ENCODE measurements at regions not wholly inside any gene's neighbourhood (a gene's known extent, or its start where the extent isn't known, plus 50 kb on each side); places are given as distances from the start of the nearest gene placed in this dataset.

DNA sequence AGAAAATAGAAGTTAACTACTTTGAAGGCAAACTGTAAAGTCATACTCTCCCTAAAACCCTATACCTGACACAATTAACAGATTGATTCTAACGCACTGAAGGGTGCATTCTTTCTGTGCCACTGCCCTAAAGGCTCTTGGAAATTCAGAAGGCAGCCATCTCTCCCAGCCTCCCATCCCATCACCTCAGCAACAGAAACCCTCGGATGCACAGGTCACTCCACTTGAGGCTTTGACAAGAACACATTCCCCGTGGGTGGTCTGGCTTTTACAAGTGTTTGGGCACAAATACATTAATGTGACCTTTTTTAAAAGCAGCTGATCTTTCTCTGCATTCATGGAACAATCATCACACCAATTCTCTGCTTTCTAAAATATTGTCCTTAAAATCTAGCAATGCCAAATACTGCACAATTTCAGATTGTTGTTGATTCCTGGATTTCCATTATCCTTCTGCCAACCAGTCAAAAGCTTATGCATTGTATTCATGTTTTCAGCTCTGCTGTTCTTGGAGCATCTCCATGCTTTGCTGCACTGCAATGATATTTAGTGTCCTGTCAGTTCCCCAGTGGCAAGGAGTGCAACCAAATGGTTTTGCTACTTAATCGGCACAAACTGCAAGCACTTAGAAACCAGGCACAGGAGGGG lies 175.6 kb downstream of the TMEM161B start:
- FAIRE-seq (no peak), DNase-seq (ENCODE audit: insufficient read length, low spot score) (no peak)
- TF ChIP-seq, protein P1, sequence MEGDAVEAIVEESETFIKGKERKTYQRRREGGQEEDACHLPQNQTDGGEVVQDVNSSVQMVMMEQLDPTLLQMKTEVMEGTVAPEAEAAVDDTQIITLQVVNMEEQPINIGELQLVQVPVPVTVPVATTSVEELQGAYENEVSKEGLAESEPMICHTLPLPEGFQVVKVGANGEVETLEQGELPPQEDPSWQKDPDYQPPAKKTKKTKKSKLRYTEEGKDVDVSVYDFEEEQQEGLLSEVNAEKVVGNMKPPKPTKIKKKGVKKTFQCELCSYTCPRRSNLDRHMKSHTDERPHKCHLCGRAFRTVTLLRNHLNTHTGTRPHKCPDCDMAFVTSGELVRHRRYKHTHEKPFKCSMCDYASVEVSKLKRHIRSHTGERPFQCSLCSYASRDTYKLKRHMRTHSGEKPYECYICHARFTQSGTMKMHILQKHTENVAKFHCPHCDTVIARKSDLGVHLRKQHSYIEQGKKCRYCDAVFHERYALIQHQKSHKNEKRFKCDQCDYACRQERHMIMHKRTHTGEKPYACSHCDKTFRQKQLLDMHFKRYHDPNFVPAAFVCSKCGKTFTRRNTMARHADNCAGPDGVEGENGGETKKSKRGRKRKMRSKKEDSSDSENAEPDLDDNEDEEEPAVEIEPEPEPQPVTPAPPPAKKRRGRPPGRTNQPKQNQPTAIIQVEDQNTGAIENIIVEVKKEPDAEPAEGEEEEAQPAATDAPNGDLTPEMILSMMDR (IDR thresholded peaks at IDR 0.05; ENCODE audit: insufficient read depth, missing control alignments) = no peak

GRCh38 chr5:88092358-88092757 lies 176.3 kb downstream of the TMEM161B start:
- TF ChIP-seq, protein P1 (IDR thresholded peaks at IDR 0.05; ENCODE audit: insufficient read depth, missing control alignments) = no peak
- FAIRE-seq (no peak), DNase-seq (ENCODE audit: insufficient read length, low spot score) (no peak)

GRCh38 chr5:88090506-88090905 lies 178.1 kb downstream of the TMEM161B start:
- DNase-seq (ENCODE audit: insufficient read length, low spot score) (no peak), FAIRE-seq (no peak)
- TF ChIP-seq, protein P1 (IDR thresholded peaks at IDR 0.05; ENCODE audit: insufficient read depth, missing control alignments) = no peak

DNA sequence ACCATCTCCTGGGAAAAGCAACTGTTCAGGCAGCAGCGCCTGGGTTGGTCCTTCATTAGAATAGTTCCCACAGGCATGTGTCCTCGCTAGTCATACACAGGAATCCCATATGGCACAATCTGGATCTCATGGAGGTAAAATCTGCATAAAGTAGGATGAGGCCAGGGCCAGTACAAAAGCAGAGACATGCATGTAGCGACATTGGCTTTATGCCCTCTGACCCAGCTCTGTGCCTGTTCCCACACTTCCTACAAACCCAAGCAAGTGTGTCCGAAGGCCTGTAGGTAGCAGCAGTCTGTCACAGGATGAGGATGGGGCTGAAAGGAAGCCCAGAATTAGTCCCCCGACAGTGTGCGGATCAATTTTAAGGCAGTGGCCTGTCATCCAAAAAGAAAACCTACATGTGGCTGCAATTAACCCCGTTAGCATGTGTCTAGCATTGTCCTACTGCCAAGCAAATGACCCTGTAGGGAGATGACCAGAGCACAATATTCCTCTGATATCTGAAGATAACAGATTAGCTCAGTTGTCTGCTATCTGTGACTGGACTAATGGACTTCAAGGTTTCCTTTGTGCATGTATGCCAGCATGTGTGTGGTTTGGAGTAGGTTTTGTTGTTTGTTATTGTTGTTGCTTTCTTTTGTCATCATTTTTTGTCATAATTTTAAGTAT lies 178.8 kb downstream of the TMEM161B start:
- no peak for FAIRE-seq
- no peak for DNase-seq (ENCODE audit: insufficient read length, low spot score)
- TF ChIP-seq, protein P1 (IDR thresholded peaks at IDR 0.05; ENCODE audit: insufficient read depth, missing control alignments) = no peak

GRCh38 chr5:88085462-88085861 lies 183.2 kb downstream of the TMEM161B start:
- TF ChIP-seq, protein P1 (IDR thresholded peaks at IDR 0.05; ENCODE audit: insufficient read depth, missing control alignments) = no peak
- FAIRE-seq (no peak), DNase-seq (ENCODE audit: insufficient read length, low spot score) (no peak)

- no peak for DNase-seq (ENCODE audit: insufficient read length, low spot score)
- FAIRE-seq = no peak
- TF ChIP-seq, protein P1 (IDR thresholded peaks at IDR 0.05; ENCODE audit: insufficient read depth, missing control alignments) = no peak
Observed at GRCh38 chr5:88081877-88082276, 186.8 kb downstream of the TMEM161B start.

DNA sequence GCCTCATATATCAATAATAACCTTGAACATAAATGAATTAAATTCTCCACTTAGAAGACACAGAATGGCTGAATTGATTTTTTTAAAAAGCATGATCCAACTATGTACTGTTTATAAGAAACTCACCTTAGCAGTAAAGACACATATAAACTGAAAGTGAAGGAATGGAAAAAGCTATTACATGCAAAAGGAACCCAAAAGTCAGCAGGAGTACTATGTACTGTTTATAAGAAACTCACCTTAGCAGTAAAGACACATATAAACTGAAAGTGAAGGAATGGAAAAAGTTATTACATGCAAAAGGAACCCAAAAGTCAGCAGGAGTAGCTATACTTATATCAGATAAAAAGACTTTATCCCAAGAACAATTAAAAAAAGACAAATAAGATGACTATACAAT lies 204.8 kb downstream of the TMEM161B start:
- TF ChIP-seq, protein P1 (IDR thresholded peaks at IDR 0.05; ENCODE audit: insufficient read depth, missing control alignments) = no peak
- no peak for FAIRE-seq

More for the DNA sequence above, 204.8 kb downstream of the TMEM161B start:
- no peak for DNase-seq (ENCODE audit: insufficient read length, low spot score)

Data from D721Med (cell line).